HG03066 (cell line): ENCODE measurements at regions not wholly inside any gene's neighbourhood (a gene's known extent, or its start where the extent isn't known, plus 50 kb on each side); places are given as distances from the start of the nearest gene placed in this dataset.
"Not testable (repeated sequence)": the region's sequence is repeated elsewhere in the genome, so short reads cannot be mapped to it uniquely, and the experiment has no call there.

Experiments used
- ATAC-seq: cut with Tn5 transposase; IDR thresholded peaks from one replicate; pipeline ENCODE4 v1.9.1; 2021; ENCODE audit warnings: low read depth; ENCODE audit not compliant: unreplicated experiment

DNA sequence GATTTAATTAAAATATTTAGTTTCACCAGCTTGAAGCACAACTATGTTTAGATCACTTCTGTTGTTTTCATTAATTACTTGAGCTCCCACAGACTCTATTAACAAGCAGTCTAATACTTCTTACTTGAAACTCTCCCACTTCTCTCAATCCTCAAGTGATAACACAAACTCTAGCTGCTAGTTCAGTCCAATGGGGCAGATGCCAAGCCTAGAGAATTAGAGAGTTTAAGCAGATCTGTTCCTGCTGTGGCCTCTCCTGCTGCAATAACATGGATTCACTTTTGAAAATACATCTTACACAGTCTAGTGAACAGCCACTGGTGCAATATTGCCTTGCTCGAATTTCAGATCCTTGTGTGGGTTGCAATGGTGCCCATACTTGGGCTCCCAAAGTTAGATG is 566.4 kb upstream of the SGO1 start:
- ATAC-seq, result no peak

DNA sequence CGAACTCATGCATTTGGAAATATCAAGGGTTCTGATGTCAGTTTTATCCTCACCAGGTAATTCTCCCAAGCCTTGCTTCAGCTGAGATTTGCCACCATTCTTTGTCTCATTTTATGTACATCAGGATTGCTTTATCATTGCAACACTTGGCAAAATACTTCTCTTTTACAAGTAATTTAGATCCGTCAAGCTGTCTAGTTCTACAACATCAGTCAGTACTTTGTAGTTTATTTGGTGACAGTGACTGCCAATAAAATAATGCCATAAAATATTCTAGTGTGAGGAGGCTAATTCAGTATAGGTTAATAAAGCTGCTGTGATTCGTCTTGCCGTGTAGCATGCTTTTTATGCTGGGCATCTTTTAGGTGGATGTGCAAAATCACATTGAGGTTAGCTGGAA is 565.3 kb upstream of the SGO1 start:
- no peak for ATAC-seq

DNA sequence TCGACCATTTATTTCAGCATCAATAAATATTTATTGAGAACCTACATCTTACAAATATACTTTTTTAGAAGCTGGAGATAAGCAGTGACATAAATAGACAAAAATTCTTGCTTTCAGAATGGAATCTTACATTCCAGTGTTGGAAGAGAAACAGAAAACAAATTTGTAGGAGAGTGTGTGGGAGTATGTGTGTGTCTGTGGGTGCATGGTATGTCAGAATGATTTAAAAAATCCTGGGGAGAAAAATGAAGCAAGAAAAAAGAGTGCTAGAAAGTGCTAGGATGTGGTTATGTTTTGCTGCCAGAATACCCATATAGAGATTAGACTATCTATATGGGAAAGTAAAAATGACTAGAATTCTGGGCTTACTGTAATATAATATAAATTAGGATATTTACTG is 561.7 kb upstream of the SGO1 start:
- ATAC-seq, result no peak

DNA sequence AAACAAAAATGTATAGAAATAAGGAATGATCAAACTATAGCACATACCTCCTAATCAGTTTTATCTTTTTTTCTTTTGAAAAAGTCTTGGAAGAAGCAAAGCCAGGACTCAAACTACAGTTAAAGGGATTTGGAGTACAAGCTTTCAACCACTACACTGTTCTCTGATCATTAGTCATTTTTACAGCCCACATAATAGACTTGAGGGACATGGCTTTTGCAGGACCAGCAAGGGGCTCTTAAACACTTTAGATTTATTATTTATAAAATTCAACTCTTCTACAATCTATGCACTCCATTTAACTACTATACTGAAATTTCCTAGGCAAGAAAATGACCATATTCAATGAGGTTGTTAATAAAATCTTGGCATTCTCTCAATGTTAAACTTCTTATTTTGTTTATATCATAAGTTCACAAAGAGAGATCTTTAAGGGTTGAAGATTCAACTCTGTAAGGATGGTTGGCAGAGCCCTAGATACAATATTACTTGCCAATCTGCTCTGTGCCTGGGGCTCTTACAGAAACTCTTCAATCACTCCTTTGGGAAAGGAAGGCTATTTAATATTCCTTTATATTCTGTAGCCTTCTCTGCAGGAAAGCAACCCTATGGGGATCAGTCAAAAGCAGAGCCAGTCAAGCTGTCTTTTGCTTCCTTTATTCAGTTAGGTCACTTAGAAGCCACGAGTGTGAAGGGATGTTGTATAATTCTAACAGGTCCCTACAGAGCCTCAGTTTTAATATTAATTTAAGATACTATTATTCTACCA is 557.7 kb upstream of the SGO1 start:
- no peak for ATAC-seq

DNA sequence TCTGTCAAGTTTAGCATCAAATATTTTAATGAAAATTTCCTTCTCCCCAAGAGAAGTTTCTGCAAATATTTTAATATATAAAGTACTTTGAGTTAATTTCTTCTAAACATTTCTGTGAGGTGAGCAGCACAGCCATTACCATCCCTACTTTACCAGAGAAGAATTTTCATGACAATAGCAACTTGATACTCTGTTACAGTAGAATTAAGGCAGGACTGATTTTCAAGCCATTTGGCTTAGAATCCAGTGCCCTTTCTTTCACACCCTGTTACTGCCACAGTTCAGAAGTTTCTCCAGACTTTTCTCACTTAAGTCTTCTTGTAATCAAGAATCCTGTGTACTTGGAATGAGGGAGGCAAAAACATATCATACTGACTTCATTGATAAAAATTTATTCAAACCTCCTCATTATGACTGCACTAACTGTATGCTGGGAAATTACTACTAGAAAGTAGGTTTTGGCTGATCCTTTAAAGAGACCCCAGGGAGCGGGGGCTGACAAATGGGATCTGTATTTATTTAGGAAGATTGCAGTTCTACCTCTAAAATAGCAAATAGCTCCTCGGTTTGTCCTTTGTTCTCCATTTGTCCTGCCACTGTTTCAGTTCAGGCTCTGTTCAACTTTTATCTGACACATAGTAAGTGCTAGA is 557.0 kb upstream of the SGO1 start:
- no peak for ATAC-seq

DNA sequence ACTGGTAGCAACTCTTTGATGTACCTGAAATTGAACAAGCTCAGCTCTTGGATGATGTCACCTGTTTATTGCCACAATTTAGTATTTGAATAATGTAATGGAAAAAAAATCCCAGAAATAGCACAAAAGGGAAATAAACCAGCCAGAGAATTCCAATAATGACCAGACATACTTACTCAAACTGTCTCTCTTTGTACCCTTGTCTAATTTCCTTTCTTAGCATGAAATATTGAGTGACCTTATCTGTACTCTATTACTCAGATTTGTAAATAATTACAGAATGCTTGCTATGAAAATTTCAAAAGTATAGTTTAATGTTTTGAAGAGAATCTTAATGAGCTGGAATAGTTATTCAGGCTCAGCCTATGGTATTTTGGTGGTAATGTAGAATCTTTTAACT is 555.4 kb upstream of the SGO1 start:
- ATAC-seq, result no peak

DNA sequence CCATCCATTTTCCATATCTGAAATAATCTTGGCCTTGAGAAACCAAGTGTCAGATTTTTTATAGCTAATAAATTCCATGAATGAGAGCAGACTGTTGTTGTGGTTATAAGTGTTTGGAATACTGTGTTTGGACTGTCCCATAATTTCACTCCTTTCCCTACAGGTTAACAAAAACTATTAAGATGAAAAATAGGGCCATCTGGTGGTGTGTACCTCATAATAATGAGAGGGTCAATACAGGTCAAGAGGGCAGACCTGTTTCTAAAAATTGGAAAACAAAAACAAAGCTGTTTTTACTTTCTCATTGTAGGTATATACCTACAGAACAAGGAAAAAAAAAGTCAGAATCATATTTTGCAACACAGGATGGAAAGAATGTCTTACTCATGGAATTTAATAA is 553.8 kb upstream of the SGO1 start:
- ATAC-seq, result no peak

DNA sequence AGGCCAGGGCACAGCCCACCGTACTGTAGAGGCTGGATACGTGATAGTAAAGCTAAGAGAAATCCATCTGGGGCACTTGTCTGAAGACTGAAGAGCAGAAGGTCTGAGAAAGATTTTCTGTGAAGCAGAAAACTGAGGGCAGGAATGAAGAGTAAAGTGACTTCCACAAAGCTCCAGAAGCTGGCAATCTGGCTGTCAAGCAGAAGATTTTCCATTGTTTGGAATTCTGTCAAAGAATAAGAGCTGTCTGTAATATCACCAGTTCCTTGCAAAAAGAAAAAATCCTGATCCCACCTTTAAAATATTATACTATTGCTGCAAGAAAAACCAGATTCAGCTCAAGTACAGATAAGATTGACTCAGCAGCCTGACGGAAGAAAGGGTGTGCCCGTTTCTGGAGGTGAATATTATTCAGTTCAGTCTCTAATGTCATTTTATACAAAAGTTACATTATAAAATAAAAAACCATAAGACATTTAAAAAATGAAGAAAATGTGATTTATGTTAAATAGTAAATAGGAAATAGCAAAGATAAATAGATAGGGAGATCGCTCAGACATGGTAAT is 550.4 kb upstream of the SGO1 start:
- no peak for ATAC-seq

DNA sequence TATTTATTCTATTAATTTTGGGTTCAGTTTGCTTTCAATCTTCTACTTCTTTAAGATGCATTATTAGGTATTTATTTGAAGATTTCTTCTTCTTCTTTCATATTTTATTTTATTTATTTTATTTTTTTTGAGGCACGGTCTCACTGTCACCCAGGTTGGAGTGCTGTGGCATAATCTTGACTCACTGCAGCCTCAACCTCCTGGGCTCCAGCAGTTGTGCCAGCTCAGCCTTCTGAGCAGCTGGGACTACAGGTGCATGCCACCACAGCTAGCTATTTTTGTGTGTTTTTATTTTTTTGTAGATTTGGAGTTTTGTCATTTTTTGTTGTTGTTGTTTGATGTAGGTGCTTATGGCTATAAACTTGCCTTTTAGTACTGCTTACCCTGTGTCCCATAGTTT is 543.2 kb upstream of the SGO1 start:
- no peak for ATAC-seq

DNA sequence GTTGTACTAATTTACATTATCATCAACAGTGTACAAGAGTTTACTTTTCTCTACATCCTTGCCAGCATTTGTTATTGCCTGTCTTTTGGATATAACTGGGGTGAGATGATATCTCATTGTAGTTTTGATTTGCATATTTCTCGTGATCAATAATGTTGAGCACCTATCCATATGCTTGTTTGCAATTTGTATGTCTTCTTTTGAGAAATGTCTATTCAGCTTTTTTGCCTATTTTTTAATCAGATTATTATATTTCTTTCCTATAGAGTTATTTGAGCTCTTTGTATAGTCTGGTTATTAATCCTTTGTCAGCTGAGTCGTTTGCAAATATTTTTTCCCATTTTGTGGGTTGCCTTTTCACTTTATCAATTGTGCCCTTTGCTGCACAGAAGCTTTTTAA is 540.8 kb upstream of the SGO1 start:
- ATAC-seq, result no peak

DNA sequence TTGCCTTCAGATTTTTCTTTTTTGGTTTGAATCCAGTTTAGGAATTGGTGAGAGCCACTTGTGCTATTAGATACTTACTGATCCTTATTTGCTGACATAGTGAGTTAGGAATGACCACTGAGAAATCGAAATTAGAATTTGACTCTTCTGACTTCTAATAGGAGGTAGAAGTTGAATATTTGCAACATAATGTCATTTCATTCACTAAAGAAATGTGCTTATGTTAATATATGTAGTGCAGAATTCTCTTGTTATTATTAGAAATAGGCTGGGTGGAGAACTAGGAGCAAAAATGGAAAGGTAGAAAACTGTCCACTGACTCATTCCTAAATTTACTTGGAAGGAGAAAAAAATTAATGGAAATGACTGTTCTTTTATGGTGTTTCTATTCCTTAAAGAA is 538.2 kb upstream of the SGO1 start:
- no peak for ATAC-seq

DNA sequence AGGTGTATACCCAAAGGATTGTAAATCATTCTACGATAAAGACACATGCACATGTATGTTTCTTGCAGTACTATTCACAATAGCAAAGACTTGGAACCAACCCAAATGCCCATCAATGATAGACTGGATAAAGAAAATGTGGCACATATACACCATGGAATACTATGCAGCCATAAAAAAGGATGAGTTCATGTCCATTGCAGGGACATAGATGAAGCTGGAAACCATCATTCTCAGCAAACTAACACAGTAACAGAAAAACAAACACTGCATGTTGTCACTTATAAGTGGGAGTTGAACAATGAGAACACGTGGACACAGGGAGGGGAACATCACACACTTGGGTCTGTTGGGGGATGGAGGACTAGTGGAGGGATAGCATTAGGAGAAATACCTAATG is 530.4 kb upstream of the SGO1 start:
- ATAC-seq, result not testable (repeated sequence)

DNA sequence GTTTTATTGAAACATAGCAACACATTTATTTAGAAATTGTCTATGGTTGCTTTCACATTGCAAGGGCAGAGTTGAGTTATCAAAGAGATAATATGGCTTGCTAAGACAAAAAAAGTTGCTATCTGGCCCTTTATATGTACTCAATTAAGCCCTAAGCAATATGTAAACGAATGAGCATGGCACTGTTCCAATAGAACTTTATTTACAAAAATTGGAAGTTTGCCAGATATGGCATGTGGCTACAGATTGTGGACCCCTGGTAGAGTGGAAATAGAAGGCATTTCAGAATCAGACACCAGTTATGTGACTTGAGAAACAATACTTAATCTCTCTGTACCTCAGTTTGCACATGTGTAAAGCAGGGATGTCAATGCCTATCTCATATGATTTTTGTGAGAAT is 515.6 kb upstream of the SGO1 start:
- ATAC-seq, result no peak

DNA sequence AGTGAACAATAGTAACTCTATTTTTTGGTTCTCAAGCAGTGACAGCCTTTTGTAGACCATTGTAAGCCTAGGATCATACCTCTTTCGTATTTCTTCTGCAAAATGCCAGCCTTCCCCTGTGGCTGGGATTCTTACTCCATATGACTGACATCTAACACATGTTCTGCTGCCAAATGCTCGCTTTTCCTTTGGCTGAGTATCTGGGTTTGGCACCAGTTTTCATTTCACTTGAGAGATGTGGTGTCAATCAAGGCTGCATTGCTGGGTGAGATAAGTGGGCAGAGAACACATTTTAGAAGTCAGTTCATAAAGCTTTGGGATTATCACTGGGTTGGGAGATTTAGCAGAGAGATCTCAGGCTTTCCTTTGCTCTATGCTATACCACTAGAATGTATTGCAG is 514.7 kb upstream of the SGO1 start:
- no peak for ATAC-seq

DNA sequence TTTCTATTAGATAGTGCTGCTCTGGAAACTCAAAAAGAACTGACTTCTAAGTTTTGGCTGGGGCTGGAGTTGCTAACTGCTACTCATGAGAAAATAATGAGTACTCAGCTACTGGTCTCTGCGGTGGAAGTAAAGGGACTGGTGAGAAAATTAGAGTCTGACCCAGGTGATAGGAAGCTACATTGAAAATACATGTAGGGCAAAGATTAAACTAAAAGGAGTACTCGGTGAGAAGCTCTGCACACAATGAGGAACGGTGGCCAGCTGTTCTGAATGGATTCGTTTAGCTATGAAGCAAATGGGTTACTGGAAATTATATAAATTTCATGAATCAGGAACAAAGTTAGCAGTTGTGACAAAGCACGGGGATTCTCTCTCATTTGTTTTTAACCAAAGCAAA is 512.9 kb upstream of the SGO1 start:
- no peak for ATAC-seq

DNA sequence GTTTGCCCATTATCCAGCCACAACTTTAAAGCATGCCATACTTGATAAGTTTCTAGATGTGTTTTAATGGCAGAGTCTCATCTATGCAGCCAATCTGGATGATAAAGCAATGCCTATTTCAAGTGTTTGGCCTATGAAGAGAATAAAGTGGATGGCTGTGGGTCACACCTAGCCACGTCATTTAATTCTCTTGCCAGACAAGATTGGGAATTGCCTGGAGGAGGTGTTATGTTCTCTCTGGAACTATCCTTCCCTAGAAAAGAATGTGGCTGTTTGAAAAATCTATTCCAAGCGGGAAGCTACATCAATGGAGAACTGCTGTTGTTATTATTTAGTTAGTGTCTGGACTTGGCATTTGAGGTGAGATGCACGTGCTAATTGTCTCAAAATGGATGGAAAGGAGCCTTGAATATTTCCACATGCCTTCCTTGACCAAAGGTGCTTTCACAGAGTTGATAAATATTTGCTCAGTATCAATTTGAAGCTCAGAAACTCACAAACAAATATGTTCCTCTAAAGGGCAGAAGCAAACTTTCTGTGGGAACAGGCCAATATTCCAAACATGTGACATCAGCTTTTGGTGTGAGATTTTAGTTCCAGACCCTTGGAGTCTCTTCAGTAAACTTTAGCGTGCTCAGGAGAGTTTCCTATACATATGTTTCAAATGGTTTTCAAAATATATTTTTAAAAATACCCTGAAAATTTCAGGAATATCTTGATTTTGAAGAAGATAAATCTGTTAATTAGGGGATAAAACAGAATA is 510.6 kb upstream of the SGO1 start:
- ATAC-seq, result no peak

DNA sequence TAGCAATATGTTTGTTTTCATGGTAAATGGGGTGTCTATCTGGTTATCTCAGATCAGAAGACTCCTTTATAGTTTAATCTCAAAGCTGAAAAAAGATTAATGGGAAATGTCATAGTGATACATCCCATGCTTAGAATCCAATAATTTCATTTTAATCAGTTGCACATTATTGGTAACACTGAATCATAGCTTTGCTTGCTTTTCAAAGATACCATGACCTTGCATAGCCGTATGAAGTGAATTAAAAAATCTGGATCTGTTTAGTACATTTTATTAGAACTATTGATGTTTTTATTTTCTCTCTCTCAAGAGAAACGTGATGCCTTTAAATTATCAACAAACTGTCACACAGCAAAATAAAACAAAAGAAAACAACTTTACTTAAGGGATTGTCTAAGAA is 506.7 kb upstream of the SGO1 start:
- no peak for ATAC-seq

DNA sequence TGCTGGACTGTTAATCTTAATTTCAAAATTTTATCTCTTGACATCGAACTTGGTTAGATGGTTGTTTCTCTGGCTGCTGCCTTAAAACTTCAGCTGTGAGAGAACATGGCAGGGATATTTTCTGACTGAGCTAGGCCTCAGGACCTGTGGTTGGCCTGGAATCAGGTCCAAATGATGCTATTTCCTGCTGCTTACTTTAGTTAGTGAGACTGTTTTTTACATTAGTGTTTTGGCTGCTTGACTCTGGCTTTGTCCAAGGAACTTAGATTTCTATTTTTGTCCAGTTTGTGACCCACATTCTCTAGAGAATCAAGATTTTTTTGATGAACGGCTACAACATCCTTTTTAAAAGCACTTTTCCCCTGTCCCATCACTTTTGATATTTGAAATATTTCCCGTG is 497.9 kb upstream of the SGO1 start:
- no peak for ATAC-seq

DNA sequence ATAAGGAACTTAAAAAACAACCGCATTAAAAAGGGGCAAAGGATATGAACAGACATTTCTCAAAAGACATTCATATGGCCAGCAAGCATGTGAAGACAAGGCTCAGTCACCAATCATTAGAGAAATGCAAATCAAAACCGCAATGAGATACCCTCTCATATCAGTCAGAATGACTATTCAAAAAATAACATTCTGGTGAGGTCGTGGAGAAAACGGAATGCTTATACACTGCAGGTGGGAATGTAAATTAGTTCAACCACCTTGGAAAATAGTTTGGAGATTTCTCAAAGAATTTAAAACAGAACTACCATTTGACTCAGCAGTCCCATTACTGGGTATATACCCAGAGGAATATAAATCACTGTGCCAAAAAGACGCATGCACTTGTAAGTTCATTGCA is 496.6 kb upstream of the SGO1 start:
- no peak for ATAC-seq

DNA sequence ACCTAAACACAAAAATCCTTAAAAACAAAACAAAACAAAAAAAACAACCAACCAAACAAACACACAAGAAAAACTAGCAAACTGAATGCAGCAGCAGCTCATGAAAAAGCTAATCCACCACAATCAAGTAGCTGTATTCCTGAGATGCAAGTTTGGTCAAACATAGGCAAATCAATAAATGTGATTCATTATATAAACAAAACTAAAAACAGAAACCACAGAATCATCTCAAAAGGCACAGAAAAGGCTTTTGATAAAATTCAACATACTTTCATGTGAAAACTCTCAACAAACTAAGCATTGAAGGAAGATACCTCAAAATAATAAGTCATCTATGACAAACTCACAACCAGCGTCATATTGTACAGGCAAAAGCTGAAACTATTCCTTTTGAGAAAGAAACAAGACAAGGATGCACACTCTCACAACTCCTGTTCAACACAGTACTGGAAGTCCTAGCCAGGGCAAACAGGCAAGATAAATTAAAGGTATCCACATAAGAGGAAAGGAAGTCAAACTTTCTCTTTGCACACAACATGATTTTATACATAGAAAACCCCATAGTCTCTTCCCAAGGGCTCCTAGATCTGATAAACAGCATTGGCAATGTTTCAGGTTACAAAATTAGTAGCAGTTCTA is 495.1 kb upstream of the SGO1 start:
- ATAC-seq, result no peak

DNA sequence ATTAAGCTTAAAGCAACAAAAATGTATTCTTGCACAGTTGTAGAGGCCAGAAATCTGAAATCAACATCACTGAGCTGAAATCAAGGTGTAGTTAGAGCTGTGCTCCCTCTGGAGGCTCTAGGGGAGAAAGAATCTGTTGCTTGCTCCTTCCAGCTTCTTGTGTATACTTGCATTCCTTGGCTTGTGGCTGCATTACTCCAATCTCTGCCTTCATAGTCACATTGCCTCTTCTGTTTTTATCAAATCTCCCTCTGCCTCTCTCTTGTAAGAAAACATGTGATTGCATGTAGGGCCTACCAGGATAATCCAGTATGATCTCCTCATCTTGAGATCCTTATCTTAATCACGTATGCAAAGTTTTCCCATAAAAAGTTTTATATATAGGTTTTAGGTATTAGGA is 487.9 kb upstream of the SGO1 start:
- no peak for ATAC-seq
